ENCODE measurements at regions not wholly inside any gene's neighbourhood (a gene's known extent, or its start where the extent isn't known, plus 50 kb on each side); places are given as distances from the start of the nearest gene placed in this dataset.

DNA sequence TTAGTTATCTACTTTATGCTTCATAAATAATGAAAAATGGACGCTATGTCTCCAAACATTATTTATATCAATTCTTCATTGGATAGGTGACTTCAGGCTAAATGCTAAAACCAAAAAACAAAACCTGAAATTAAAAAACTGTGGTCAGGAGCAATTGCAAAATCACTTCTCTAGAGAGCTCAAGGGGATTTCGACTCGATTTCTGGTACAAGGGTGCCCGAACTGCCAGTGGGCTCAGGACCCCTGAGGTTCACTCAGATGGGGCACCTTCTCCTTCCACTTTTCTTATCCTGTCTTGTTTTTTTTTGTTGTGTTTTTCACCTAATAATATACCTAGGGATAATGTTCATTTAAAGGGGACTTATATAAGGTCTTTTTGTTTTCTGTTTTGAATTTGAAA lies 65.8 kb upstream of the CELF4 start:
- Histone ChIP-seq H3K4me3 (IDR thresholded peaks at IDR 0.05; ENCODE audit: insufficient read depth, low read depth, low read length) (no peak overlapping the region), H2AFZ (ENCODE audit: low read depth) (no peak overlapping the region), H3K9ac (no peak overlapping the region), H4K20me1 (ENCODE audit: insufficient read depth) (no peaks in the 10 kb centered on the region), H3K79me2 (ENCODE audit: insufficient read depth, low read depth) (no peaks in the 10 kb centered on the region), H3K4me2 (no peak overlapping the region), H3K27ac (no peak overlapping the region), H3K27me3 (ENCODE audit: insufficient read depth, low read depth) (no peaks in the 10 kb centered on the region), H3K36me3 (ENCODE audit: insufficient read depth) (no peaks in the 10 kb centered on the region), H3K4me1 (ENCODE audit: low read depth, poor library complexity, severe bottlenecking) (no peaks in the 10 kb centered on the region)
- TF ChIP-seq, protein P1, sequence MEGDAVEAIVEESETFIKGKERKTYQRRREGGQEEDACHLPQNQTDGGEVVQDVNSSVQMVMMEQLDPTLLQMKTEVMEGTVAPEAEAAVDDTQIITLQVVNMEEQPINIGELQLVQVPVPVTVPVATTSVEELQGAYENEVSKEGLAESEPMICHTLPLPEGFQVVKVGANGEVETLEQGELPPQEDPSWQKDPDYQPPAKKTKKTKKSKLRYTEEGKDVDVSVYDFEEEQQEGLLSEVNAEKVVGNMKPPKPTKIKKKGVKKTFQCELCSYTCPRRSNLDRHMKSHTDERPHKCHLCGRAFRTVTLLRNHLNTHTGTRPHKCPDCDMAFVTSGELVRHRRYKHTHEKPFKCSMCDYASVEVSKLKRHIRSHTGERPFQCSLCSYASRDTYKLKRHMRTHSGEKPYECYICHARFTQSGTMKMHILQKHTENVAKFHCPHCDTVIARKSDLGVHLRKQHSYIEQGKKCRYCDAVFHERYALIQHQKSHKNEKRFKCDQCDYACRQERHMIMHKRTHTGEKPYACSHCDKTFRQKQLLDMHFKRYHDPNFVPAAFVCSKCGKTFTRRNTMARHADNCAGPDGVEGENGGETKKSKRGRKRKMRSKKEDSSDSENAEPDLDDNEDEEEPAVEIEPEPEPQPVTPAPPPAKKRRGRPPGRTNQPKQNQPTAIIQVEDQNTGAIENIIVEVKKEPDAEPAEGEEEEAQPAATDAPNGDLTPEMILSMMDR (conservative IDR thresholded peaks at IDR 0.05; ENCODE audit: low read depth, low read length): no peak

DNA sequence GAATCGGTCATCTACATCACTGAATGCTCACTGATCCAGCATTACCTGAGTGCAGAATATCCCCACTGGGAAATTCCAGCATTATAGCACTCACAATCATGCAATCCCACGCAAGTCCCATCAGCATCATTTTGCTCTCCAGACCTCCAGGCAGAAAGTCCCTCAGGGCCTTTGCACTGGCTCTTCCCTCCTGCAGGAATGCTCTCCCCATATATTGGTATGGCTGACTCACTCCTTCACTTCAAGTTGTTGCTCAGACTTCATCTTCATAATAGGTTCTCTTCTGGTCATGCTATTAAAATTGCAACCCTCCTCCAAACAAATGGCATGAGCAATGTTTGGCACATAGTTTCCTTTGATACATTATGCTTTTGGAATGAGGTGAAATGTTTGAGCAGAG lies 64.7 kb upstream of the CELF4 start:
- Histone ChIP-seq H3K9ac (no peak overlapping the region), H3K27me3 (ENCODE audit: insufficient read depth, low read depth) (no peaks in the 10 kb centered on the region), H3K4me3 (IDR thresholded peaks at IDR 0.05; ENCODE audit: insufficient read depth, low read depth, low read length) (no peak overlapping the region), H3K4me1 (ENCODE audit: low read depth, poor library complexity, severe bottlenecking) (no peaks in the 10 kb centered on the region), H2AFZ (ENCODE audit: low read depth) (no peak overlapping the region), H4K20me1 (ENCODE audit: insufficient read depth) (no peaks in the 10 kb centered on the region), H3K27ac (no peak overlapping the region), H3K79me2 (ENCODE audit: insufficient read depth, low read depth) (no peaks in the 10 kb centered on the region), H3K36me3 (ENCODE audit: insufficient read depth) (no peaks in the 10 kb centered on the region), H3K4me2 (no peak overlapping the region)
- TF ChIP-seq, protein P1 (conservative IDR thresholded peaks at IDR 0.05; ENCODE audit: low read depth, low read length): no peak

DNA sequence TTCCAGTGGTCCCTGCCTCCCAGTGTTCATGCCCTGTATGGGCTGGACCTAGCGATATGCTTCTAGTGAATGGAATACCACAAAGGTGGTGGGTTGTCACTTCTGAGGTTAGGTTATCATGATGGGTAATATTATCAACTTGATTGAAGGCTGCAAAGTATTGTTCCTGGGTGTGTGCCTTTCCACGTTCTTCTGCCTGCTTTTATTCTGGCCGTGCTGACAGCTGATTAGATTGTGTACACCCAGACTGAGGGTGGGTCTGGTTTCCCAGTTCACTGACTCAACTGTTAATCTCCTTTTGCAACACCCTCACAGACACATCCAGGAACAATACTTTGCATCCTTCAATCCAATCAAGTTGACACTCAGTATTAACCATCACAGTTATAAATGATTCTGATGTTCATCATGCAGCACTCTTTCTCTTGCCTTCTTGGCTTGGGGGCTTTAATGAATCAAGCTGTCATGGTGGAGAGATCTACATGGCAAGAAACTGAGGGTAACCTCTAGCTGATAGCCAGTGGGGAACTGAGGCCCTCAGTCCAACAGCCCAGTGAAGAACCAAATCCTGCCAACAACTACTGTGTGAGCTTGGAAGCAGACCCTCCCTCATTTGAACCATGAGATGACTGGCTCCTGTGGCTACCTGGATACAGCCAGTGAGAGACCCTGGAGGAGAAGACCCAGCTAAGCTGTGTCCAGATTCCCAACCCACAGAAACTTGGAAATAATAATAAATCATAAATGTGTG lies 63.0 kb upstream of the CELF4 start:
- H2AFZ ChIP-seq (ENCODE audit: low read depth): no peak overlapping the region
- H3K4me1 ChIP-seq (ENCODE audit: low read depth, poor library complexity, severe bottlenecking): no peaks in the 10 kb centered on the region

DNA sequence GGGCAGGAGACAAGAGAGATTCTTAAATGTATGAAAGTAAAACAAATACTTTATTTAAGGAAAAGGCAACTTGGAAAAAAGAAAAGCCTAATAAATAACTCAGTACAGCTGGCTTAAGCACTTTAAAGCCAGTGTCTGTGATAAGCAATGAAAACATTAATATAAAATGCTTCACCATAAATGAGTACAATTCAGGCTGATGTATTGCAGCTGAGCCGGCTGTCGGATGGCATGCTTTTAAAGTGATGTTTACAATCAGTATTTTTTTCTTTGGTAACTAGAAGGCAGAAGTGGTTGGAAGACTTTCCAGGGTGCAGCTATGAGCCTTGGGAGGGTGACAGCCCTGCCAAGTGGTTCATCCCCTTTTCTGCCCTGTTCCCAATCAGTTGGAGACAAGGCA lies 58.7 kb upstream of the CELF4 start:
- Histone ChIP-seq H3K9ac (no peak overlapping the region), H3K79me2 (ENCODE audit: insufficient read depth, low read depth) (no peaks in the 10 kb centered on the region), H3K4me3 (IDR thresholded peaks at IDR 0.05; ENCODE audit: insufficient read depth, low read depth, low read length) (no peak overlapping the region), H3K4me2 (no peak overlapping the region), H2AFZ (ENCODE audit: low read depth) (no peak overlapping the region), H4K20me1 (ENCODE audit: insufficient read depth) (no peaks in the 10 kb centered on the region), H3K27me3 (ENCODE audit: insufficient read depth, low read depth) (no peaks in the 10 kb centered on the region), H3K4me1 (ENCODE audit: low read depth, poor library complexity, severe bottlenecking) (no peaks in the 10 kb centered on the region), H3K36me3 (ENCODE audit: insufficient read depth) (no peaks in the 10 kb centered on the region), H3K27ac (no peak overlapping the region)
- TF ChIP-seq, protein P1 (conservative IDR thresholded peaks at IDR 0.05; ENCODE audit: low read depth, low read length): no peak

More for the DNA sequence above, 63.0 kb upstream of the CELF4 start:
- Histone ChIP-seq H3K9ac (no peak overlapping the region), H4K20me1 (ENCODE audit: insufficient read depth) (no peaks in the 10 kb centered on the region), H3K4me3 (IDR thresholded peaks at IDR 0.05; ENCODE audit: insufficient read depth, low read depth, low read length) (no peak overlapping the region), H3K27ac (no peak overlapping the region), H3K36me3 (ENCODE audit: insufficient read depth) (no peaks in the 10 kb centered on the region), H3K4me2 (no peak overlapping the region), H3K27me3 (ENCODE audit: insufficient read depth, low read depth) (no peaks in the 10 kb centered on the region), H3K79me2 (ENCODE audit: insufficient read depth, low read depth) (no peaks in the 10 kb centered on the region)
- TF ChIP-seq, protein P1 (conservative IDR thresholded peaks at IDR 0.05; ENCODE audit: low read depth, low read length): no peak
